GM19397 (cell line): ENCODE measurements at regions not wholly inside any gene's neighbourhood (a gene's known extent, or its start where the extent isn't known, plus 50 kb on each side); places are given as distances from the start of the nearest gene placed in this dataset.
"Not testable (repeated sequence)": the region's sequence is repeated elsewhere in the genome, so short reads cannot be mapped to it uniquely, and the experiment has no call there.

Source experiments
- ATAC-seq: cut with Tn5 transposase; IDR thresholded peaks from one replicate; pipeline ENCODE4 v1.9.1; 2021; ENCODE audit warnings: mild to moderate bottlenecking, moderate library complexity; ENCODE audit not compliant: unreplicated experiment

- ATAC-seq = no peak
Measured at GRCh38 chr10:2584385-2584784, 483.0 kb upstream of the PFKP start.

DNA sequence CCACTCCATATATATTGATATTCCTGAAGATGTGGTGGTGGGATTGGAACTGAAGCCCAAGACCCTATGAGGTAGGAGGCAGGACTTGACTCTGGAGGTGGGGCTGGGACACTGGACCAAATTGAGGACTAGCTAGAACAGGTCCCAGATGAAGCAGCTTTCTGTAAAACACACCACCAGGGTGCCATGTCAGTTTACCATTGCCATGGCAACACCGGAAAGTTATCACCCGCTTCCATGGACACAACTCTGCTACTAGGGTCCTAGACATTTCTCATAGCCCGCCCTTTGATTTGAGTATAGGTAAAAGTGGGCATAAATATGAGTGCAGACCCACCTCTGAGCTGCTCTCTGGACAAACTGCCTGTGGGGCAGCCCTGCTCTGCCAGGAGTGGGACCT, 490.5 kb upstream of the PFKP start:
- ATAC-seq = no peak

DNA sequence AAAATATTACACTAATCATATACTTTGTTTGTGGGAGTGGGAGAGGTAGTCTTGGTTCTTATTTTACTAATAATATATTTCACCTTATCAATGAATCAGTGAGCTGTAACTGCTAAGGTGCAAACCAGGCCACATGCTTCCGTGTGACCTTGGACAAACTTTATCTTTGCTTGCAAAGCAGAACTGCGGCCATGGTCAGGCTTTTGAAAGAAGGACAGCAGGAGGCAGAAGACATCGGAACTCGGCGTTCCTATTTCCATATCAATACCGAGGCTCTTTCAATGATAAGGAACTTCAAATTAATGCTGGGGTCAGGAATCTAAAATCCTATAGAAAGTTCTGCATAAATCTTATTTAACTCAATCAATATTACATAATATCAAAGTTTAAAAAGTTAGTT, 491.9 kb upstream of the PFKP start:
- ATAC-seq = no peak

- no peak for ATAC-seq
Measured at GRCh38 chr10:2572611-2573010, 494.7 kb upstream of the PFKP start.

- peak; percentile 95 for ATAC-seq
Measured at GRCh38 chr10:2556883-2557282, 510.5 kb upstream of the PFKP start.

- no peak for ATAC-seq
Measured at GRCh38 chr10:2548071-2548470, 519.3 kb upstream of the PFKP start.

DNA sequence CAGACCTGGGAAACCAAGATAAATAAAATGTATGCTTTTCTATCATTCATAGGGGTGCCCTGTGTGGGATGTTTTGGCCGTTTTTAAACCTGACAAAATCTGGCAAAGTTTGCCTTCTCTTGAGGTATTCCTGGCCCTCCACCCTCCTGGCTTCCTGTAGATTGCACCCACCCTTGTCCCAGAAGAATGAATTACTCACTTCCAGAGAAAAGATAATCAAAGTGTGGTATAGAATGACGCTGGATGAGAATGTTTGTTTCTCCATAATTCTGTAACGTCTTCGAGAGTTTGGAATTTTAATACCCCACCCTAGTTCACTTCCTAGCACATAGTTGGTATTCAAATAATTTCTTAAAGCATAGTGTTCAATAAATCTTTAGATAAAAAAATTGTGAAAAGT, 519.7 kb upstream of the PFKP start:
- ATAC-seq = no peak

DNA sequence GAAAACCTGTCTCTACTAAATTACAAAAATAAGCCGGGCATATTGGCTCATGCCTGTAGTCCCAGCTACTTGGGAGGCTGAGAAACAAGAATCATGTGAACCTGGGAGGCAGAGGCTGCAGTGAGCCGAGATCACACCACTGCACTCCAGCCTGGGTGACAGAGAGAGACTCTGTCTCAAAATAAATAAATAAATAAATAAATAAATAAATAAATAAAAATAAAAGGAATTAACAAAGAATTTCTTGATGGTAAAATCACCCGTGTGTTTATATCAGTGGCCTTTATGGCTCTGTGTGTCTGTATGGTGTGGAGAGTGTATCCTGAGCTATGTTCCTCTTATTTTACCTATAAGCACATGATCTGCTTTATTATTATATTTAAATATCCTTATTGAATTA, 520.5 kb upstream of the PFKP start:
- not testable (repeated sequence) for ATAC-seq

DNA sequence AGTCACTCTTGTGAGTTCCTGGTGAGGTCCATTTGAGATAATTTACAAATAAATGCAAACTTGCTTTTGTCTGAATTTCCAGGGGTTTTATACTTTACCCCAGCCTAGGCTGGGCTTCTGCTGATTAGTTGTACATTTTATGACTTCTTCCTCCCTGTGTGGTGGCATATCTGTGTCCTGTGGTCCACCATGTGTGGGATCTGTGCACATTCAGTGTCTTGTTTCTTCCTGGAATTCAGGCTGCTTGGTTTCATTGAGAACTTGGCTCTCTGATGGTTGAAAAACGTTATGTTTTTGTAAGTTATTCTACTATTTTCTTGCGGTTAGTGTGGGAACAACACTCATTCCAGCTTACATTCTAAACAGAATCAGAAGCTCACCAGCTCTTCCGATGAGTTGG, 523.4 kb upstream of the PFKP start:
- ATAC-seq = no peak

DNA sequence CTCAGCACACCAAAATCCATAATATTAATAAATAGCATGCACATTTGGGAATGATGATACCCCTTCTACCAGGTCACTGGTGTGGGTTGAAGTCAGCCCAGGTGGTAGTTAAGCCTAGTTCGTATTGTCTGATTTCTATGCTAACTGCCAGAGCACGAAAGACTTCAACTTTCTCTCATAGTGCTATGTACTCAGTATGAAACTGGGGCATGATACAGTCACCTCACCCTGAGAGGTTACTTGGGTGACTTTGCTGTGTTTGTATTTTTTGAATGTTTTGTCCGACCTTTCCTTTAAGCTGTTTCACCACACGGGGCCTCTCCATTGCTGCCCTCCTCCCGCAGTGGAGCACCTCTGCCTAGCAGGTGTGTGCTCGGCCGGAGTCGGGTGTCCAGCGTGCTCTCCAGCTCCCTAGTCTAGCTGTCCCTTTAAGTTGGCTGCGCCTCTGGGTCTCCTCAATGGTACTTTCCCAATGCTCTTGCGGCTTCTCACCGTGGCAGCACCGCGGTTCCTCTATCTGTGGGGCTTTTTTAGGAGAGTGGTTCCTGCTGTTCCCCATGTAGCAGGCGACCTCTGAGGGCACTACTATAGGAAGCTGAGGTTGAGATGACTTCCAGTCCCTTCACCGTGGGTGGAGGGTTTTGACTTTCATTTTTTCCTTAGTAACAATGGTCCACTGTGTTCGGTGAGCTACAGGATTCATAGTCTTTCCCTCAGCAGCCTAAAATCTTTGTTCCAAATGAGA, 524.0 kb upstream of the PFKP start:
- ATAC-seq = no peak

DNA sequence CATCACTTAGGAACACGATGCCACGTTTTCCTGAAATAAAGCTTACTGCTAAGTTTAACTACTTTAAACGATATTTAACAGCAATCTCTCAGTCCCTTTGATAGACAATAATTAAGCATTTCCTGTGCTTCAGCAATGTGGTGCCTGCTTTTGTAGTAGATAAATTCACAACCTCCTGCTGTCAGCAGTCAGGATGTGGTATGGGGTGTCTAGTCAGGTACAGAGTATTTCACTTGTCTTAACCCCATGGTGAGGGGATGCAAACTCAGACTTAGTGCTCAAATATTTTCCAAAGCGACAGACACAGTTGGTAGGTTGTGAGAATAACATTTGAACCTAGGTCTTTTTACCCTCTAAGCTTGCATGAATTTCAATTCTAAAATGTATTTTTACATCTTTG, 526.2 kb upstream of the PFKP start:
- no peak for ATAC-seq

- no peak for ATAC-seq
Measured at GRCh38 chr10:2529945-2530344, 537.4 kb upstream of the PFKP start.

- no peak for ATAC-seq
Measured at GRCh38 chr10:2525781-2526180, 541.6 kb upstream of the PFKP start.

DNA sequence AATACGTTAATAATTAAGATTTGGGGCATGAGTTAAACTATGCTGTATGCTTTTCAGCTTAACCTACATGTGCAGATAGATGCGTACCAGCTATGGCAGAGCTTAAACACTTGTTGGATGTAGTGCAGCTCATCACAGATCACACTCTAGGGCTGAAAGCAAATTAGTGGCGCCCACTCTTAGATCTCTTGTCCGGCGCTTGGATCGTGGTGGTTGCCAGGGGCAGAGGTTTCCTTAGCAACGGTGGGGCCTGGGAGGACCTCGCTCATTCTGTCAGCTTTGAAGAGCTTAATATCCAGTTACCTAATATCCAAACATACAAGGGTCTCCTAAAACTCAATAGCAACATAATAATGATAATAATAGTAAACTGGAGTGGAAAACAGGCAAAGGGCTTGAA, 548.2 kb upstream of the PFKP start:
- no peak for ATAC-seq

GRCh38 chr10:2509081-2509531, 558.2 kb upstream of the PFKP start:
- no peak for ATAC-seq

DNA sequence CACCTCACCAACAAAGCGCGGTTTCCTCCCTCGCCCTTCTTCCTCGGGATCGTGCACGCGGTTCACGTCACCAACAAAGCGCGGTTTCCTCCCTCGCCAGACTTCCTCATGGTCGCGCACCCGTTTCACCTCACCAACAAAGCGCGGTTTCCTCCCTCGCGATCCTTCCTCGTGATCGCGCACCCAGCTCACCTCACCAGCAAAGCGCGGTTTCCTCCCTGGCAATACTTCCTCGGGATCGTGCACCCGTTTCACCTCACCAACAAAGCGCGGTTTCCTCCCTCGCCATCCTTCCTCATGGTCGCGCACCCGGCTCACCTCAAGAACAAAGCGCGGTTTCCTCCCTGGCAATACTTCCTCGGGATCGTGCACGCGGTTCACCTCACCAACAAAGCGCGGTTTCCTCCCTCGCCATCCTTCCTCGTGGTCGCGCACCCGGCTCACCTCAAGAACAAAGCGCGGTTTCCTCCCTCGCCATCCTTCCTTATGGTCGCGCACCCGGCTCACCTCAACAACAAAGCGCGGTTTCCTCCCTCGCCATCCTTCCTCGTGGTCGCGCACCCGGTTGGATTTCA, 565.9 kb upstream of the PFKP start:
- not testable (repeated sequence) for ATAC-seq

- ATAC-seq = no peak
Measured at GRCh38 chr10:2494399-2494798, 572.9 kb upstream of the PFKP start.

GRCh38 chr10:2488446-2489005, 578.8 kb upstream of the PFKP start:
- ATAC-seq = no peak

DNA sequence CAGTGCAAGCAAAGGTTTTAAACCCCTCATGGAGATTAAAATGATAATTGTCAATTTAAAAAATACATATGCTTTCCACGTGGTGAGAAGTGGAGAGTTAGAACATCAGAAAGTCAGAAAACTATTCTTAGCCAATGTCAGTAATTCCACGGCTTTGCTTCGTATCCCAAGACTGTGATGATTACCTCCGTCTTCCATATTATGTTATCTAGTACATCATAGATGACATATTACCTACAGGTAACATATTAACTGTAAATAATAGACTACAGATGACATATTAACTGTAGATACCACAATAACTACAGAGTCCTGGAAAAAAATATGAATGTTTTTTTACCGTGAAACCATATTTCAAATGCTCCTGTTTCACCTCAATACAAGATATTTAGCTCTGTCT, 579.4 kb upstream of the PFKP start:
- ATAC-seq = no peak

GRCh38 chr10:2478656-2479055, 588.7 kb upstream of the PFKP start:
- no peak for ATAC-seq

DNA sequence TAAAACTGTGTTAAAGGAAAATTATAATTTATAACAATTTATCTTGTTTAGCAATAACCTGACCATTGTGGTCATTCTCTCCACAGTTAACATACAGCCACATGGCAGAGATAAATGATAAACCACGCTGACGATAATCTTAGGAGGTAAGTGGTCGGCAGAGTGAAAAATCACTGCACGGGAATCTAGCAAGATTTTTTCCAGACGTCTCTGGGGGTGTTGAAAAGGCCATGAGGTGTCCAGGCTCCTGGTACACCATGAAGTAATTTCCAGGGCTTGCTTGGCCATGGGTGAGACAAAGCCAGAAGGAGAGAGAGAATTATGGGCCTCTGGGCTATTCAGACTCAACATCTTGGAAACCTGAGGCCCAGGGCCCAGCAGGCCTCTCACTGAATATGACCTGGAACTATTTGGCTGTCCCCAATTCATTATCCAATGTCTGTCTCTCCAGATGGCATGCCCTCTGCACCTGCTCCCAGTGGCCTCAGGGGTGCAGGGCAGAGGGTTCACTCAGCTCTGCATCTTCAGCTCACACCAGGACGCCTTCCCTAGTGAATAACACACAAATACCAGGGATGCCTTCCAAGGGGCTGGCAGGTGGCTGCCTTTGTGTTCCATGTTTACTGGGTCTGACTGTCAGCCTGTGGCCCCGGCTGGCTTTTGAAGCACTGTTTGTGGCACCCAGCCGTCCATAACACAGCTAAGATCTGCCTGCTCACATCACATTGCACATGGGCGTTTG, 590.4 kb upstream of the PFKP start:
- ATAC-seq = no peak
